Right lung (tissue), 2 donors: ENCODE measurements at regions not wholly inside any gene's neighbourhood (a gene's known extent, or its start where the extent isn't known, plus 50 kb on each side); places are given as distances from the start of the nearest gene placed in this dataset.

Experiments
- DNase-seq, 2 donors: peaks; one replicate each; pipeline ENCODE4 v3.0.0-alpha.2; 2013

GRCh38 chr10:10891124-10892082 is 126.3 kb upstream of the CELF2 start:
- DNase-seq = no peak

- DNase-seq = no peak
These were observed 125.3 kb upstream of the CELF2 start for GRCh38 chr10:10892290-10892875.

- DNase-seq = no peak
These were observed 120.3 kb upstream of the CELF2 start for GRCh38 chr10:10897400-10897799.

GRCh38 chr10:10901906-10902305 is 115.8 kb upstream of the CELF2 start:
- DNase-seq = no peak

- no peak for DNase-seq
These were observed 114.7 kb upstream of the CELF2 start for GRCh38 chr10:10902951-10903350.

GRCh38 chr10:10903620-10904019 is 114.1 kb upstream of the CELF2 start:
- DNase-seq = no peak

GRCh38 chr10:10910634-10911033 is 107.0 kb upstream of the CELF2 start:
- DNase-seq = no peak

GRCh38 chr10:10911035-10911434 is 106.6 kb upstream of the CELF2 start:
- no peak for DNase-seq

GRCh38 chr10:10911471-10911921 is 106.2 kb upstream of the CELF2 start:
- peak; percentile 72 to 78 for DNase-seq

GRCh38 chr10:10914144-10914543 is 103.5 kb upstream of the CELF2 start:
- DNase-seq = peak; percentile 64 to 75

GRCh38 chr10:10915215-10915614 is 102.5 kb upstream of the CELF2 start:
- no peak for DNase-seq

- DNase-seq = no peak
These were observed 100.6 kb upstream of the CELF2 start for GRCh38 chr10:10917031-10917430.

- no peak for DNase-seq
These were observed 97.7 kb upstream of the CELF2 start for GRCh38 chr10:10919976-10920375.

GRCh38 chr10:10921826-10922461 is 95.7 kb upstream of the CELF2 start:
- DNase-seq = peak in 1 of 2 donors; percentile 33

- no peak for DNase-seq
These were observed 94.5 kb upstream of the CELF2 start for GRCh38 chr10:10923029-10923651.

GRCh38 chr10:10925667-10926066 is 92.0 kb upstream of the CELF2 start:
- DNase-seq = no peak

GRCh38 chr10:10927608-10928007 is 90.1 kb upstream of the CELF2 start:
- DNase-seq = no peak

- no peak for DNase-seq
These were observed 86.5 kb upstream of the CELF2 start for GRCh38 chr10:10930979-10931743.

- no peak for DNase-seq
These were observed 82.6 kb upstream of the CELF2 start for GRCh38 chr10:10935032-10935431.

GRCh38 chr10:10938676-10939075 is 79.0 kb upstream of the CELF2 start:
- no peak for DNase-seq

GRCh38 chr10:10941127-10941730 is 76.4 kb upstream of the CELF2 start:
- DNase-seq = no peak
